B cell (primary cell): ENCODE measurements at regions not wholly inside any gene's neighbourhood (a gene's known extent, or its start where the extent isn't known, plus 50 kb on each side); places are given as distances from the start of the nearest gene placed in this dataset.

Source experiments
- ATAC-seq: fragments of 200-7000 bp; cut with Tn5 transposase; one replicate; pipeline ENCODE4 v1.10.0; 2021; ENCODE audit warnings: low read depth, mild to moderate bottlenecking, moderate number of reproducible peaks, moderate library complexity
- CTCF ChIA-PET: fragments of 350-600 bp; sonication (Branson Sonifier 250); formaldehyde crosslinking; loops from one replicate; lab custom pipeline; 2021; ENCODE audit warnings: antibody characterized with exemption, inconsistent platforms; lab: Charles Lee
- POLR2A ChIA-PET: fragments of 350-600 bp; sonication (Branson Sonifier 250); formaldehyde crosslinking; loops from one replicate; lab custom pipeline; 2021; ENCODE audit warnings: antibody characterized with exemption; lab: Charles Lee
- DNase-seq: peaks from one replicate; pipeline ENCODE4 v3.0.0; 2013
- H2AFZ ChIP-seq: 2 replicates; pipeline ENCODE4 v1.6.1; 2012; ENCODE audit warnings: mild to moderate bottlenecking, low read depth, low read length; ENCODE audit not compliant: insufficient read depth, poor library complexity, severe bottlenecking
- H3K27ac ChIP-seq, 2 donors: 1 replicate in 1 of 2; 2 replicates in 1 of 2; pipeline ENCODE4 v1.5.1; 2012 to 2013; ENCODE audit warnings: low read length in 2 of 2, mild to moderate bottlenecking in 2 of 2, moderate library complexity in 1 of 2
- H3K27me3 ChIP-seq, 4 experiments: fragments of 200-600 bp in 1 of 4; sonication (generic) in 1 of 4; replicated peaks in 1 of 4; 1 replicate in 2 of 4; 2 replicates in 2 of 4; pipeline versions ENCODE4 v1.6.1 to v1.7.0; 2013 to 2016; ENCODE audit warnings: low read length in 3 of 4, mild to moderate bottlenecking in 2 of 4, mixed read lengths in 1 of 4, moderate library complexity in 1 of 4; ENCODE audit not compliant: insufficient read depth in 4 of 4, control insufficient read depth in 3 of 4; ENCODE audit errors: control extremely low read depth in 1 of 4
- H3K36me3 ChIP-seq, 2 experiments: replicated peaks in 1 of 2; 1 replicate in 1 of 2; 2 replicates in 1 of 2; pipeline versions ENCODE4 v1.6.1 to v1.7.1; 2013; ENCODE audit warnings: low read length in 1 of 2; ENCODE audit not compliant: insufficient read depth in 2 of 2, control insufficient read depth in 1 of 2; ENCODE audit errors: control extremely low read depth in 1 of 2, extremely low read depth in 1 of 2
- H3K4me1 ChIP-seq, 2 donors: fragments of 200-600 bp in 1 of 2; sonication (generic) in 1 of 2; 1 replicate in 1 of 2; 2 replicates in 1 of 2; pipeline versions ENCODE4 v1.5.1 to v1.6.1; 2013 to 2017; ENCODE audit warnings: low read length in 2 of 2; ENCODE audit not compliant: control insufficient read depth in 2 of 2, insufficient read depth in 2 of 2
- H3K4me2 ChIP-seq: replicated peaks from 2 replicates; pipeline ENCODE3; 2012; ENCODE audit warnings: mild to moderate bottlenecking, low read depth, low read length; ENCODE audit not compliant: poor library complexity, severe bottlenecking
- H3K4me3 ChIP-seq, 5 experiments: fragments of 200-600 bp in 1 of 5; sonication (generic) in 1 of 5; 1 replicate in 3 of 5; 2 replicates in 2 of 5; pipeline versions ENCODE4 v1.5.1 to v1.7.0; 2011 to 2016; ENCODE audit warnings: low read length in 4 of 5, mild to moderate bottlenecking in 4 of 5, low read depth in 2 of 5, control low read depth in 1 of 5, moderate library complexity in 1 of 5; ENCODE audit not compliant: insufficient read depth in 1 of 5; ENCODE audit errors: control extremely low read depth in 1 of 5, extremely low read depth in 1 of 5
- H3K79me2 ChIP-seq: fragments of 200-600 bp; sonication (generic); one replicate; pipeline ENCODE4 v1.6.0; 2016; ENCODE audit warnings: low read length; ENCODE audit not compliant: control insufficient read depth, insufficient read depth
- H3K9ac ChIP-seq: fragments of 200-600 bp; sonication (generic); 2 replicates; pipeline ENCODE4 v1.6.1; 2017; ENCODE audit warnings: mild to moderate bottlenecking, low read length, moderate library complexity
- H3K9me3 ChIP-seq, 3 donors: one replicate each; pipeline versions ENCODE4 v1.6.1 to v1.7.1; 2013; ENCODE audit warnings: low read length in 2 of 3; ENCODE audit not compliant: control insufficient read depth in 2 of 3, insufficient read depth in 1 of 3; ENCODE audit errors: control extremely low read depth in 1 of 3
- H4K20me1 ChIP-seq: 2 replicates; pipeline ENCODE4 v1.6.0; 2012; ENCODE audit warnings: mild to moderate bottlenecking, low read length; ENCODE audit not compliant: insufficient read depth, control insufficient read depth, poor library complexity, severe bottlenecking
- H3K27ac Mint-ChIP-seq: one replicate; pipeline ENCODE4 v1.8.0; 2021; ENCODE audit warnings: mixed read lengths
- H3K27me3 Mint-ChIP-seq: one replicate; pipeline ENCODE4 v1.8.0; 2021; ENCODE audit warnings: mixed read lengths
- H3K4me1 Mint-ChIP-seq: one replicate; pipeline ENCODE4 v1.8.0; 2021; ENCODE audit warnings: mixed read lengths
- H3K4me3 Mint-ChIP-seq: one replicate; pipeline ENCODE4 v1.8.0; 2021; ENCODE audit warnings: mixed read lengths
- H3K9me3 Mint-ChIP-seq: one replicate; pipeline ENCODE4 v1.8.0; 2022; ENCODE audit warnings: mixed read lengths; ENCODE audit not compliant: insufficient read depth
- CTCF ChIP-seq: fragments of 200-600 bp; IDR thresholded peaks from one replicate; pipeline ENCODE4 v1.8.0; 2022; ENCODE audit warnings: antibody characterized with exemption, mild to moderate bottlenecking
- EZH2 ChIP-seq: IDR thresholded peaks from 2 replicates; pipeline ENCODE4 v1.6.1; 2012; ENCODE audit warnings: borderline replicate concordance, low read depth, mild to moderate bottlenecking, moderate library complexity, low read length; ENCODE audit not compliant: insufficient read depth, poor library complexity, severe bottlenecking
- WGBS: methylation state at CpG from one replicate; pipeline ENCODE4 v1.1.5; 2013; ENCODE audit warnings: missing lambda C conversion rate; ENCODE audit not compliant: insufficient coverage; 5-methylcytosine and 5-hydroxymethylcytosine counted together
- intact Hi-C: fragments of 100-400 bp; cut with micrococcal nuclease; formaldehyde crosslinking; loops from one replicate; pipeline ENCODE4 v1.10.0; 2022

- ChIA-PET POLR2A (no interaction called here), CTCF (no interaction called here)
- Histone ChIP-seq H3K4me2 (no peak overlapping the region), H4K20me1 (no peaks in the 10 kb centered on the region), H3K36me3 (no peaks in the 10 kb centered on the region), H3K27ac (no peak overlapping the region), H3K4me1 (no peaks in the 10 kb centered on the region), H3K4me3 (no peak overlapping the region), H2AFZ (no peak overlapping the region), H3K9ac (no peak overlapping the region), H3K27me3 (no peaks in the 10 kb centered on the region), H3K79me2 (no peaks in the 10 kb centered on the region), H3K9me3 (peaks cover 0 to 5% (median 0%) of the 10 kb centered on the region in 3 donors)
- no peaks in the 10 kb centered on the region for H3K27me3 Mint-ChIP-seq
- whole genome bisulfite sequencing: 80% methylated on average over 1 of the region's 1 CpG
- ATAC-seq (no peak), DNase-seq (no peak)
- no peak overlapping the region for H3K27ac Mint-ChIP-seq
- peaks cover 18% of the 10 kb centered on the region for H3K9me3 Mint-ChIP-seq
- H3K4me1 Mint-ChIP-seq: peaks cover 8% of the 10 kb centered on the region
- H3K4me3 Mint-ChIP-seq: no peak overlapping the region
- TF ChIP-seq EZH2: no peak
- TF ChIP-seq CTCF: no peak
- intact Hi-C loops: no loop called here
Measured at GRCh38 chr9:80294955-80295354, 723.2 kb downstream of the TLE4 start.

GRCh38 chr9:80294318-80294717, 722.6 kb downstream of the TLE4 start:
- WGBS: no CpG with 5 or more reads among the region's 1 CpG
- Histone ChIP-seq H3K4me3 (no peak overlapping the region), H3K36me3 (no peaks in the 10 kb centered on the region), H3K27me3 (no peaks in the 10 kb centered on the region), H3K4me1 (no peaks in the 10 kb centered on the region), H4K20me1 (no peaks in the 10 kb centered on the region), H3K79me2 (no peaks in the 10 kb centered on the region), H3K9ac (no peak overlapping the region), H3K9me3 (peaks cover 0 to 5% (median 0%) of the 10 kb centered on the region in 3 donors), H2AFZ (no peak overlapping the region), H3K4me2 (no peak overlapping the region), H3K27ac (no peak overlapping the region)
- peaks cover 19% of the 10 kb centered on the region for H3K9me3 Mint-ChIP-seq
- peaks cover 5% of the 10 kb centered on the region for H3K4me1 Mint-ChIP-seq
- ChIA-PET CTCF (no interaction called here), POLR2A (no interaction called here)
- intact Hi-C loops: no loop called here
- DNase-seq (no peak), ATAC-seq (no peak)
- no peak for TF ChIP-seq CTCF
- TF ChIP-seq EZH2: no peak
- H3K4me3 Mint-ChIP-seq: no peak overlapping the region
- H3K27ac Mint-ChIP-seq: no peak overlapping the region
- H3K27me3 Mint-ChIP-seq: no peaks in the 10 kb centered on the region
